ENCODE measurements at regions not wholly inside any gene's neighbourhood (a gene's known extent, or its start where the extent isn't known, plus 50 kb on each side); places are given as distances from the start of the nearest gene placed in this dataset.
"Not testable (repeated sequence)": the region's sequence is repeated elsewhere in the genome, so short reads cannot be mapped to it uniquely, and the experiment has no call there.

GRCh38 chrX:122268353-122268752 is 915.7 kb upstream of the GRIA3 start:
- Mint-ChIP-seq H3K27ac (no peak overlapping the region), H3K36me3 (ENCODE audit: low read depth) (no peaks in the 10 kb centered on the region), H3K4me3 (no peak overlapping the region), H3K9me3 (peaks cover 2% of the 10 kb centered on the region), H3K27me3 (no peaks in the 10 kb centered on the region), H3K4me1 (ENCODE audit: low read depth) (no peaks in the 10 kb centered on the region)
- CTCF ChIA-PET = no interaction called here
- POLR2A ChIA-PET = no interaction called here
- no peak for TF ChIP-seq CTCF (IDR thresholded peaks at IDR 0.05)
- DNase-seq (no peak), ATAC-seq (no peak)
- intact Hi-C loops (cut with micrococcal nuclease) = no loop called here

DNA sequence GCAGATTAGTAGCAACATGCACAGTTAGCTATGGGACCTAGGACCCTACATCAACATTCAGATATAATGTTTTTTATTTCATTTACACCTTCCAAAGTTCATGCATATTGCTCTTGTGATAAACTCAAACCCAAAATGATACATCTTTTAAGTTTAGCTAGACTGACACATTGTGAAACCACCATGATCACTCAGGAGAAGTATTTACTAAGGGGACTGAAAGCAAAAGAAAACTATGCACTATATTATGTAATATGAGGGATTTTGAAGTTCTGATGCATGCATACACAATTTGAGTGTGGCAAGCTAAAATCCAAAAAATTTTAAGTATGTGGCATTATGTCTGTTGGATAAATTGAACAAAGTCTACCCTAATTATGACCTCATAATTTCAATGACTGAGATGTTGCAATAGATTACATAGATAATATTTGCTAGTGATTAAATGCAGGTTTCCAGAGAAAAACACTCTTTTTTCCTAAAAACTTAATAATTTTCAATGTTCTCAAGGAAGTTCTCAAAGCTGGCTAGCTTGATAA is 914.8 kb upstream of the GRIA3 start:
- no peaks in the 10 kb centered on the region for H3K27me3 Mint-ChIP-seq
- TF ChIP-seq CTCF (IDR thresholded peaks at IDR 0.05) = no peak
- DNase-seq (no peak), ATAC-seq (no peak)
- intact Hi-C loops (cut with micrococcal nuclease) = no loop called here
- no peak overlapping the region for H3K27ac Mint-ChIP-seq
- ChIA-PET CTCF (no interaction called here), POLR2A (no interaction called here)
- no peaks in the 10 kb centered on the region for H3K36me3 Mint-ChIP-seq (ENCODE audit: low read depth)
- H3K4me1 Mint-ChIP-seq (ENCODE audit: low read depth) = no peaks in the 10 kb centered on the region
- H3K4me3 Mint-ChIP-seq = no peak overlapping the region
- H3K9me3 Mint-ChIP-seq = peaks cover 2% of the 10 kb centered on the region

- H3K36me3 Mint-ChIP-seq (ENCODE audit: low read depth) = no peaks in the 10 kb centered on the region
- ChIA-PET POLR2A (no interaction called here), CTCF (no interaction called here)
- no peak for TF ChIP-seq CTCF (IDR thresholded peaks at IDR 0.05)
- no peaks in the 10 kb centered on the region for H3K4me1 Mint-ChIP-seq (ENCODE audit: low read depth)
- DNase-seq = no peak
- ATAC-seq = no peak
- no peaks in the 10 kb centered on the region for H3K27me3 Mint-ChIP-seq
- intact Hi-C loops (cut with micrococcal nuclease) = no loop called here
- no peak overlapping the region for H3K4me3 Mint-ChIP-seq
- H3K9me3 Mint-ChIP-seq = peaks cover 2% of the 10 kb centered on the region
- H3K27ac Mint-ChIP-seq = no peak overlapping the region
Measured at GRCh38 chrX:122270809-122271494, 913.1 kb upstream of the GRIA3 start.

- no peak overlapping the region for H3K27ac Mint-ChIP-seq
- H3K4me1 Mint-ChIP-seq (ENCODE audit: low read depth) = no peaks in the 10 kb centered on the region
- no peak overlapping the region for H3K4me3 Mint-ChIP-seq
- no peaks in the 10 kb centered on the region for H3K36me3 Mint-ChIP-seq (ENCODE audit: low read depth)
- CTCF ChIA-PET = no interaction called here
- no peak for TF ChIP-seq CTCF (IDR thresholded peaks at IDR 0.05)
- intact Hi-C loops (cut with micrococcal nuclease) = no loop called here
- ATAC-seq (no peak), DNase-seq (no peak)
- H3K9me3 Mint-ChIP-seq = peaks cover 2% of the 10 kb centered on the region
- H3K27me3 Mint-ChIP-seq = no peaks in the 10 kb centered on the region
- POLR2A ChIA-PET = no interaction called here
Measured at GRCh38 chrX:122272011-122272410, 912.1 kb upstream of the GRIA3 start.

GRCh38 chrX:122279746-122280145 is 904.3 kb upstream of the GRIA3 start:
- Mint-ChIP-seq H3K4me3 (no peak overlapping the region), H3K36me3 (ENCODE audit: low read depth) (no peaks in the 10 kb centered on the region), H3K27me3 (no peaks in the 10 kb centered on the region), H3K27ac (no peak overlapping the region), H3K9me3 (no peaks in the 10 kb centered on the region), H3K4me1 (ENCODE audit: low read depth) (no peaks in the 10 kb centered on the region)
- intact Hi-C loops (cut with micrococcal nuclease) = no loop called here
- ChIA-PET CTCF (no interaction called here), POLR2A (no interaction called here)
- no peak for DNase-seq
- TF ChIP-seq CTCF (IDR thresholded peaks at IDR 0.05) = no peak
- ATAC-seq = no peak

DNA sequence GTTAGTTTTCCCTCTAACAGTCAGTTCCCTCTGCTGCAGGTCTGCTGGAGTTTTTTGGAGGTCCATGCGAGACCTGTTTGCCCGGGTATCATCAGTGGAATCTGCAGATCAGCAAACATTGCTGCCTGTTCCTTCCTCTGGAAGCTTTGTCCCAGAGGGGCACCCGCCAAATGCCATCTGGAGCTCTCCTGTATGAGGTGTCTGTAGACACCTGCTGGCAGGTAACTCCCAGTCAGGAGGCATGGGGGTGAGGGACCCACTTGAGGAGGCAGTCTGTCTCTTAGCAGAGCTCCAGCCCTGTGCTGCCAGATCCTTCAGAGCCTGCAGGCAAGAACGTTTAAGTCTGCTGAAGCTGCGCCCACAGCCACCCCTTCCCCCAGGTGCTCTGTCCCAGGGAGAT is 884.3 kb upstream of the GRIA3 start:
- intact Hi-C loops (cut with micrococcal nuclease); DNase-seq; H3K9me3 Mint-ChIP-seq; H3K27ac Mint-ChIP-seq; ATAC-seq; H3K36me3 Mint-ChIP-seq (ENCODE audit: low read depth); H3K4me1 Mint-ChIP-seq (ENCODE audit: low read depth); CTCF ChIA-PET; POLR2A ChIA-PET; H3K4me3 Mint-ChIP-seq; H3K27me3 Mint-ChIP-seq: not testable (repeated sequence)

Data from activated CD8-positive, alpha-beta T cell treated with anti-CD3 and anti-CD28 coated beads for 36 hours (primary cell).